GM23338 (cell line): ENCODE measurements at regions not wholly inside any gene's neighbourhood (a gene's known extent, or its start where the extent isn't known, plus 50 kb on each side); places are given as distances from the start of the nearest gene placed in this dataset.

Source experiments
- ATAC-seq: fragments of 200-7000 bp; cut with Tn5 transposase; 3 replicates; pipeline ENCODE4 v1.9.1; 2020
- DNase-seq: peaks from one replicate; pipeline ENCODE4 v3.0.0-alpha.2; 2015; ENCODE audit warnings: low spot score
- H2AFZ ChIP-seq: fragments of 200-600 bp; sonication (generic); 2 replicates; pipeline ENCODE4 v1.8.0; 2016; ENCODE audit warnings: antibody characterized with exemption, mild to moderate bottlenecking, moderate library complexity
- H3F3A ChIP-seq: fragments of 200-600 bp; sonication (generic); replicated peaks from 2 replicates; pipeline ENCODE4 v1.8.0; 2017; ENCODE audit warnings: antibody characterized with exemption, mixed run types, low read depth
- H3K27ac ChIP-seq: fragments of 200-600 bp; sonication (generic); 2 replicates; pipeline ENCODE4 v1.6.1; 2016; ENCODE audit warnings: low read depth
- H3K27me3 ChIP-seq: fragments of 200-600 bp; sonication (generic); 2 replicates; pipeline ENCODE4 v1.8.0; 2016; ENCODE audit warnings: mild to moderate bottlenecking, mixed run types, moderate library complexity; ENCODE audit not compliant: insufficient read depth
- H3K36me3 ChIP-seq: fragments of 200-600 bp; sonication (generic); 2 replicates; pipeline ENCODE4 v1.8.0; 2016; ENCODE audit warnings: mild to moderate bottlenecking; ENCODE audit not compliant: insufficient read depth
- H3K4me1 ChIP-seq: fragments of 200-600 bp; sonication (generic); 2 replicates; pipeline ENCODE4 v1.8.0; 2016; ENCODE audit warnings: mild to moderate bottlenecking, moderate library complexity; ENCODE audit not compliant: insufficient read depth
- H3K4me2 ChIP-seq: fragments of 200-600 bp; sonication (generic); 2 replicates; pipeline ENCODE4 v1.7.1; 2017; ENCODE audit warnings: mixed run types
- H3K4me3 ChIP-seq: fragments of 200-600 bp; sonication (generic); 2 replicates; pipeline ENCODE4 v1.6.1; 2016; ENCODE audit warnings: mixed run types
- H3K79me2 ChIP-seq: fragments of 200-600 bp; sonication (generic); replicated peaks from 2 replicates; pipeline ENCODE4 v1.8.0; 2017; ENCODE audit warnings: mild to moderate bottlenecking; ENCODE audit not compliant: insufficient read depth
- H3K9me2 ChIP-seq: fragments of 200-600 bp; sonication (generic); 2 replicates; pipeline ENCODE4 v1.8.0; 2017; ENCODE audit not compliant: insufficient read depth
- H4K20me1 ChIP-seq: fragments of 200-600 bp; sonication (generic); replicated peaks from 2 replicates; pipeline ENCODE4 v1.8.0; 2017; ENCODE audit warnings: mild to moderate bottlenecking; ENCODE audit not compliant: insufficient read depth
- H3K27ac Mint-ChIP-seq: 2 replicates; pipeline ENCODE4 v1.8.0; 2020; ENCODE audit warnings: inconsistent platforms, mild to moderate bottlenecking, moderate library complexity, mixed read lengths
- H3K27me3 Mint-ChIP-seq: 3 replicates; pipeline ENCODE4 v1.8.0; 2022; ENCODE audit warnings: low read depth, mild to moderate bottlenecking, moderate library complexity, mixed read lengths, inconsistent platforms; ENCODE audit not compliant: insufficient read depth, poor library complexity
- H3K36me3 Mint-ChIP-seq: 3 replicates; pipeline ENCODE4 v1.8.0; 2021; ENCODE audit warnings: low read depth, mild to moderate bottlenecking, inconsistent platforms, moderate library complexity, mixed read lengths
- H3K4me1 Mint-ChIP-seq: 3 replicates; pipeline ENCODE4 v1.8.0; 2020; ENCODE audit warnings: mild to moderate bottlenecking, inconsistent platforms, mixed read lengths
- H3K4me3 Mint-ChIP-seq: 3 replicates; pipeline ENCODE4 v1.8.0; 2021; ENCODE audit warnings: moderate library complexity, mild to moderate bottlenecking, inconsistent platforms, mixed read lengths
- H3K9me3 Mint-ChIP-seq: 3 replicates; pipeline ENCODE4 v1.8.0; 2020; ENCODE audit warnings: moderate library complexity, mild to moderate bottlenecking, inconsistent platforms, mixed read lengths
- EZH2 ChIP-seq: fragments of 200-600 bp; sonication (generic); IDR thresholded peaks from one replicate; pipeline ENCODE4 v1.8.0; 2017; ENCODE audit warnings: antibody characterized with exemption, mild to moderate bottlenecking, low read depth; ENCODE audit not compliant: unreplicated experiment
- EZH2phosphoT487 ChIP-seq: fragments of 200-600 bp; sonication (generic); IDR thresholded peaks from one replicate; pipeline ENCODE4 v1.8.1; 2018; ENCODE audit warnings: antibody characterized with exemption; ENCODE audit not compliant: unreplicated experiment
- POLR2AphosphoS5 ChIP-seq: IDR thresholded peaks from 2 replicates; pipeline ENCODE4 v1.6.1; 2016; ENCODE audit warnings: antibody characterized with exemption, low read depth
- ZNF331 ChIP-seq: fragments of 250-450 bp; sonication (Bioruptor Pico); IDR thresholded peaks from 2 replicates; pipeline ENCODE4 v1.5.0; 2020; ENCODE audit warnings: low read depth, mild to moderate bottlenecking, moderate library complexity
- TF ChIP-seq, protein P1 (sequence below): fragments of 250-450 bp; sonication (Bioruptor Pico); IDR thresholded peaks from 2 replicates; pipeline ENCODE4 v1.5.0; 2020; ENCODE audit warnings: mild to moderate bottlenecking, moderate library complexity

DNA sequence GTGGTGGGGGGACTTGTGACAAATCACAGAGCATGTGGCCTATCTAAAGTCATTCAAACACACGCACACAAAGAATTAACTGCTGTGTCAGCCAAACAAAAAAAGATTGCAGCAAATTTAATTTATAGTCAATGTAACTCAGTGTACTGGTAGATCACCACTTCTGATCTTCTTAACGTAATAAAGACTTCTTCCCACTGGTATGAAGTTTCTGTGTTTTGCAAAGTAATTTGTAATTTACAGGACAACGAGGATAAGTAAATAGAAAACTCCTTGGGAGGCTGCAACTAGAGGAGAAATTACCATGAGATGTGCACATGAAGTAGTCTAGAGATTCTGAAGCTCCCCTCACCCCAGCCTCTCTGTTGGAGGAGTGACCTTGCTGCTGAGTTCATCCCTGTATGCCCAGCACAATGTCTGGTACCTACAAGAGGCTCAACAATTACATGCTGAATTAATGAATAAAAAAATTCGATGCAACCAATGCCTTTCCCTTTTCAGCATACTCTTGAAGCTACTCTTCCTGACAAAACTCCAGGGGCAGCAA lies 207.3 kb downstream of the ARRDC4 start (continued):
- TF ChIP-seq, protein P1, sequence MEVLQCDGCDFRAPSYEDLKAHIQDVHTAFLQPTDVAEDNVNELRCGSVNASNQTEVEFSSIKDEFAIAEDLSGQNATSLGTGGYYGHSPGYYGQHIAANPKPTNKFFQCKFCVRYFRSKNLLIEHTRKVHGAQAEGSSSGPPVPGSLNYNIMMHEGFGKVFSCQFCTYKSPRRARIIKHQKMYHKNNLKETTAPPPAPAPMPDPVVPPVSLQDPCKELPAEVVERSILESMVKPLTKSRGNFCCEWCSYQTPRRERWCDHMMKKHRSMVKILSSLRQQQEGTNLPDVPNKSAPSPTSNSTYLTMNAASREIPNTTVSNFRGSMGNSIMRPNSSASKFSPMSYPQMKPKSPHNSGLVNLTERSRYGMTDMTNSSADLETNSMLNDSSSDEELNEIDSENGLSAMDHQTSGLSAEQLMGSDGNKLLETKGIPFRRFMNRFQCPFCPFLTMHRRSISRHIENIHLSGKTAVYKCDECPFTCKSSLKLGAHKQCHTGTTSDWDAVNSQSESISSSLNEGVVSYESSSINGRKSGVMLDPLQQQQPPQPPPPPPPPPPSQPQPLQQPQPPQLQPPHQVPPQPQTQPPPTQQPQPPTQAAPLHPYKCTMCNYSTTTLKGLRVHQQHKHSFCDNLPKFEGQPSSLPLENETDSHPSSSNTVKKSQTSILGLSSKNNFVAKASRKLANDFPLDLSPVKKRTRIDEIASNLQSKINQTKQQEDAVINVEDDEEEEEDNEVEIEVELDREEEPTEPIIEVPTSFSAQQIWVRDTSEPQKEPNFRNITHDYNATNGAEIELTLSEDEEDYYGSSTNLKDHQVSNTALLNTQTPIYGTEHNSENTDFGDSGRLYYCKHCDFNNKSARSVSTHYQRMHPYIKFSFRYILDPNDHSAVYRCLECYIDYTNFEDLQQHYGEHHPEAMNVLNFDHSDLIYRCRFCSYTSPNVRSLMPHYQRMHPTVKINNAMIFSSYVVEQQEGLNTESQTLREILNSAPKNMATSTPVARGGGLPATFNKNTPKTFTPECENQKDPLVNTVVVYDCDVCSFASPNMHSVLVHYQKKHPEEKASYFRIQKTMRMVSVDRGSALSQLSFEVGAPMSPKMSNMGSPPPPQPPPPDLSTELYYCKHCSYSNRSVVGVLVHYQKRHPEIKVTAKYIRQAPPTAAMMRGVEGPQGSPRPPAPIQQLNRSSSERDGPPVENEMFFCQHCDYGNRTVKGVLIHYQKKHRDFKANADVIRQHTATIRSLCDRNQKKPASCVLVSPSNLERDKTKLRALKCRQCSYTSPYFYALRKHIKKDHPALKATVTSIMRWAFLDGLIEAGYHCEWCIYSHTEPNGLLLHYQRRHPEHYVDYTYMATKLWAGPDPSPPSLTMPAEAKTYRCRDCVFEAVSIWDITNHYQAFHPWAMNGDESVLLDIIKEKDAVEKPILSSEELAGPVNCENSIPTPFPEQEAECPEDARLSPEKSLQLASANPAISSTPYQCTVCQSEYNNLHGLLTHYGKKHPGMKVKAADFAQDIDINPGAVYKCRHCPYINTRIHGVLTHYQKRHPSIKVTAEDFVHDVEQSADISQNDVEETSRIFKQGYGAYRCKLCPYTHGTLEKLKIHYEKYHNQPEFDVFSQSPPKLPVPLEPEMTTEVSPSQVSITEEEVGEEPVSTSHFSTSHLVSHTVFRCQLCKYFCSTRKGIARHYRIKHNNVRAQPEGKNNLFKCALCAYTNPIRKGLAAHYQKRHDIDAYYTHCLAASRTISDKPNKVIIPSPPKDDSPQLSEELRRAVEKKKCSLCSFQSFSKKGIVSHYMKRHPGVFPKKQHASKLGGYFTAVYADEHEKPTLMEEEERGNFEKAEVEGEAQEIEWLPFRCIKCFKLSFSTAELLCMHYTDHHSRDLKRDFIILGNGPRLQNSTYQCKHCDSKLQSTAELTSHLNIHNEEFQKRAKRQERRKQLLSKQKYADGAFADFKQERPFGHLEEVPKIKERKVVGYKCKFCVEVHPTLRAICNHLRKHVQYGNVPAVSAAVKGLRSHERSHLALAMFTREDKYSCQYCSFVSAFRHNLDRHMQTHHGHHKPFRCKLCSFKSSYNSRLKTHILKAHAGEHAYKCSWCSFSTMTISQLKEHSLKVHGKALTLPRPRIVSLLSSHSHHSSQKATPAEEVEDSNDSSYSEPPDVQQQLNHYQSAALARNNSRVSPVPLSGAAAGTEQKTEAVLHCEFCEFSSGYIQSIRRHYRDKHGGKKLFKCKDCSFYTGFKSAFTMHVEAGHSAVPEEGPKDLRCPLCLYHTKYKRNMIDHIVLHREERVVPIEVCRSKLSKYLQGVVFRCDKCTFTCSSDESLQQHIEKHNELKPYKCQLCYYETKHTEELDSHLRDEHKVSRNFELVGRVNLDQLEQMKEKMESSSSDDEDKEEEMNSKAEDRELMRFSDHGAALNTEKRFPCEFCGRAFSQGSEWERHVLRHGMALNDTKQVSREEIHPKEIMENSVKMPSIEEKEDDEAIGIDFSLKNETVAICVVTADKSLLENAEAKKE (CRISPR knock-in tag) = 0 out of 2 replicates have a peak, but pooled peaks have one; percentile 29
- no peak for TF ChIP-seq EZH2

DNA sequence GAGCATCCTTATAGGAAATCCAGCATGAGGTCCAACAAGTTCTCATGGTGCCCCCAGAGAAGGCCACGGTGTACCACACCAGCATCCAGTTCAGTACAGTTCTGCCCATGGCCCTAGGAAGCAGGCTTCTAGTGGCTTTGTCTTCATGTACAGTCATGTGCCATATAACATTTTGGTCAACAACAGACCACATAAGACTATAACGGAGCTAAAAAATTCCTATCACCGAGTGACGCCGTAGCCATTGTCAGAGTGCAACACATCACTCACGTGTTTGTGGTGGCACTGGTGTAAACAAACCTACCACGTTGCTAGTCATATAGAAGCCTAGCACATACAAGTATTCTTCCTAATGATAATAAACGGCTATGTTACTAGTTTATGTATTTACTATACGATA lies 209.0 kb downstream of the ARRDC4 start:
- Histone ChIP-seq H3K27ac (no peak overlapping the region), H3K27me3 (no peaks in the 10 kb centered on the region), H3K4me3 (no peak overlapping the region), H3K4me2 (no peak overlapping the region), H3K9me2 (peaks cover 7% of the 10 kb centered on the region; the same call in 1 of the 2 replicates), H2AFZ (no peak overlapping the region), H4K20me1 (no peaks in the 10 kb centered on the region), H3K4me1 (peaks cover 34% of the 10 kb centered on the region), H3K79me2 (no peaks in the 10 kb centered on the region), H3F3A (no peaks in the 10 kb centered on the region), H3K36me3 (no peaks in the 10 kb centered on the region)
- Mint-ChIP-seq H3K4me1 (peaks cover 33% of the 10 kb centered on the region), H3K27me3 (peaks cover 2% of the 10 kb centered on the region), H3K27ac (no peak overlapping the region; the same call in 1 of the 2 replicates), H3K4me3 (no peak overlapping the region), H3K36me3 (no peaks in the 10 kb centered on the region; the same call in 2 of the 3 replicates), H3K9me3 (no peaks in the 10 kb centered on the region)
- DNase-seq (no peak), ATAC-seq (no peak)
- TF ChIP-seq EZH2phosphoT487 (no peak), ZNF331 (CRISPR knock-in tag) (no peak), POLR2AphosphoS5 (no peak)
